ENCODE measurements at regions not wholly inside any gene's neighbourhood (a gene's known extent, or its start where the extent isn't known, plus 50 kb on each side); places are given as distances from the start of the nearest gene placed in this dataset.

DNA sequence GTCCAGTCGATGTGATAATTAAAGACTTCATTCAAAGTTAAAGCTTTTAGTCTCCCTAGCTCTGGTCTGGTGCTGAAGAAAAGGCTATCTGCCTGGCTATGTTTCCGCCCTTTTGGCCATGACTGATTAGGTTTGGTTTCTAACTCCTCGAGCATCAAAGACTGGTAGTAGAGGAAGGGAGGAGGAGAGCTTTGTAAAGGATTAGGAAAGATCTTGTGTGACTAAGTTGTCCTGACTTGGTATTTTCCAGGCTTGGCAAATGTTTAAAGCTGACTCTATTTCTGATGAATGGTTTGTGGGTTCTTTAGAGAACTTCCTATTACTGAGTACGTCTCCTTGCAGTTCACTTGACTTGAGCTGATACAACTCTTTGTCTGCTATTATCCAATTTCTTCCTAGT lies 312.9 kb downstream of the GJA1 start:
- no peak overlapping the region for H3K27ac ChIP-seq
- TF ChIP-seq CTCF (IDR thresholded peaks at IDR 0.05), result no peak
- H3K4me3 ChIP-seq, result no peak overlapping the region
- no peak for DNase-seq (ENCODE audit: low spot score)

DNA sequence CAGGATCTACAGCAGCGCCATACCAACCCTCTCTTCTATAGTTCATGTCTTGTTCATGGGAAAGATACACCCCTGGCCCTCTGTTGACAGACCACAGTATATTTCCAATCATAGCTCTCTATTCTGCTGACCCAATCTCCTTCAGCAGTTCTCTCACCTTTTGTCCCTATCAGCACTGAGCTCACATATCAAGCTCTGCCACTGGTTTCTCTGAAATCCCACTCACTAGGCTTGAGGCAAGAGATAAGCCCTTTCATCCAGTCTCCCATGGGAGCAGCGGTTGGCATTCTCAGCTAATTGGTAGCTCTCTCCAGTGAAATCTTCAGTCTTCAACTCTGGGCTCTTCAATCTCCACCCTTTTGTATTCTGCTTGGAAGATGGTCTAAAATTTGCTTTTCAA lies 313.4 kb downstream of the GJA1 start:
- Histone ChIP-seq H3K27ac (no peak overlapping the region), H3K4me3 (no peak overlapping the region)
- no peak for TF ChIP-seq CTCF (IDR thresholded peaks at IDR 0.05)
- DNase-seq (ENCODE audit: low spot score), result no peak

GRCh38 chr6:121755485-121755884 lies 320.0 kb downstream of the GJA1 start:
- DNase-seq (ENCODE audit: low spot score), result no peak
- no peak for TF ChIP-seq CTCF (IDR thresholded peaks at IDR 0.05)
- no peak overlapping the region for H3K27ac ChIP-seq

DNA sequence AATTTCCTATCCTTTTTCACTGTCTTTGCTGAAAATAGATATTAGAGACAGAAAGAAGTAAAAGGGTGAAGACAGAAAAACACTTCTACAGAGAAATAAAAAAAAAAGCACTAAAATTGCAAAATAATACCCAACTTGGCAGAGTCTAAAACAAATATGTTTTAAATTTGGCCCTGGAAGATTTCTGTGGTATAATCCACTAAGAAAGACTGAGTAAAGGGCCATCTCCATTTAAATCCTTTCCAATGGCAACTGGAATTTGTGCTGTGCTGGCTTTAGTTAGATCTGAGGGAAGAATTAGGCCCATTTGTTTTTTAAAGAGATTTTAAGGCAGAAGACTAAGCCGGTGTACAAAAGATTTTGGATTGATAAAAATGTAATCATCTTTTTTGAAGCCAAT lies 321.2 kb downstream of the GJA1 start:
- DNase-seq (ENCODE audit: low spot score), result no peak
- Histone ChIP-seq H3K4me3 (no peak overlapping the region), H3K27ac (no peak overlapping the region)
- TF ChIP-seq CTCF (IDR thresholded peaks at IDR 0.05), result no peak

More at GRCh38 chr6:121755485-121755884, 320.0 kb downstream of the GJA1 start:
- no peak overlapping the region for H3K4me3 ChIP-seq

DNA sequence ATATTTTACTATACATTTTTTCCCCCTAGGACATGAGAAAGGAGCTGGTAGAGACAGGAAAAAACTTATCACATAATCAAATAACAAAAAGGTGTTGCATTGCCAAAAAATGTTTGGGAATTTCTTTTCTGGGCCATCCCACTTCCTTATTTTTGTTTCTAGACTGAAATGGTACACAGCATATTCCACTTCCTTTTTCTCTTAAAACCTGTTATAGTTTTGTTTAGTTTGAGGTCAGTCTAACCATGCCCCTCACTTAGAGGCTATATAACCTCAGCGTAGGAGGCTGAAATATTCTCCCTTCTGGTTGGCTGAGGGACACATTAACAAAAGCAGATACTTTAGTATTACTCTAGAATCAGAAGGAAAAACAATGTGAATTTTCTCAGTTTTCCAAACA lies 323.9 kb downstream of the GJA1 start:
- DNase-seq (ENCODE audit: low spot score), result no peak
- no peak overlapping the region for H3K4me3 ChIP-seq
- no peak for TF ChIP-seq CTCF (IDR thresholded peaks at IDR 0.05)
- no peak overlapping the region for H3K27ac ChIP-seq

DNA sequence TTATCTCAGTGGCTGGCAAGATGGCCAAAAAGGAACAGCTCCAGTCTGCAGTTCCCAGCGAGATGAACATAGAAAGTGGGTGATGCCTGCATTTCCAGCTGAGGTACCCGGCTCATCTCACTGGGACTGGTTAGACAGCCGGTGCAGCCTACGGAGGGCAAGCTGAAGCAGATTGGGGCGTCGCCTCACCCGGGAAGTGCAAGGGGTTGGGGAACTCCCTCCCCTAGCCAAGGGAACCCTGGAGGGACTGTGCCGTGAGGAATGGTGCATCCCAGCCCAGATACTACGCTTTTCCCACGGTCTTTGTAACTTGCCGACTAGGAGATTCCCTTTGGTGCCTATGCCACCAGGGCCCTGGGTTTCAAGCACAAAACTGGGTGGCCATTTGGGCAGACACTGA lies 324.7 kb downstream of the GJA1 start:
- Histone ChIP-seq H3K4me3 (no peak overlapping the region), H3K27ac (no peak overlapping the region)
- TF ChIP-seq CTCF (IDR thresholded peaks at IDR 0.05), result no peak
- DNase-seq (ENCODE audit: low spot score), result no peak

GRCh38 chr6:121760745-121761144 lies 325.3 kb downstream of the GJA1 start:
- TF ChIP-seq CTCF (IDR thresholded peaks at IDR 0.05), result no peak
- Histone ChIP-seq H3K27ac (no peak overlapping the region), H3K4me3 (no peak overlapping the region)
- no peak for DNase-seq (ENCODE audit: low spot score)
